8988T (cell line): ENCODE measurements at regions not wholly inside any gene's neighbourhood (a gene's known extent, or its start where the extent isn't known, plus 50 kb on each side); places are given as distances from the start of the nearest gene placed in this dataset.

Experiments used
- DNase-seq: peaks from one replicate; pipeline ENCODE4 v3.0.0; 2011

DNA sequence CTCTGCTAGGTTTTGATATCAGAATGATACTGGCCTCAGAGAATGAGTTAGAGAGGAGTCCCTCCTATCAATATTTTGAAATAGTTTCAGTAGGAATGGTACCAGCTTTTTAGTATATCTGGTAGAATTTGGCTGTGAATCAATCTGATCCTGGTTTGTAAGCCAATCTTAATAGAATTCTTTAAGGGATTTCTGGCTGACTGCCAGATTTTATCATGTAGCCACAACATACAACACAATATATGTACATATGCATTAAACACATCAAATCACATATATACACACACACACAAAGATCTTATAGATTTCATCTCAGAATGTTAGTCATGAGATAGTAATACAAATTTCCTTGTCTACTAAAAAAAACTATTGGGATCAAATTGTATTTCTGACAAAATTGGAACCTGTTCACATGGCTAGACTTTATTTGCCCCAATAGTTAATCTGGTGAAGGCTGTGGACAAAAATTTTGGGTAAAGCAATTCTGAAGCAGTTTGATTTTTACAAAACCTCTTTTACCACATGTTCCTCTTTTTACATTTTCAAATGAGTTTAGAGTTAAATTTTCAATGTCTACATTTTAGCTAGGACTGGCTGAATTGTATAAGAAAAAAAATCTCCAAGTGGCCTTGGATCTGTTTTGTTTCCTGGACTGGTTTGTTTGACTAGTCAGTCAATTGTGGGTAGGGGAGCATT, 151.7 kb downstream of the FASLG start:
- DNase-seq: no peak

GRCh38 chr1:172811694-172812093, 152.8 kb downstream of the FASLG start:
- no peak for DNase-seq

DNA sequence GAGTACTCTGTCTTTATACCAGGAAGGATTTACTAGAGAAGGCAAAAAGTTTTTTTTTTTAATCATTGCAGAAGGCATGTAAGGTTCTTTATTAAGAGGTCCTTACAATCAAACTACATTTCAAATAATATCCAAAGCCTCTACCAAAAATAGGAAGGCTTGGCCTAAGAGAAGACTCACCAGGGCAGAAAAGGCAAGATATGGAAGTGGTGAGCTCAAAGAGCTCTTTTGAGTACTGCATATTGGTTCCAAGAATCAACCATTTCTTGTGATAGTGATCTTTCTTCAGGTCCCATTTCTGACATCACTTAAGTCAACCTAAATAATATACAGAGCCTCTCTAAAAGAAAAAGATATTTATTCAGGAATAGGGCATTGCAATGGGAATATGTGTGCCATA, 153.2 kb downstream of the FASLG start:
- no peak for DNase-seq

- DNase-seq: no peak
Observed at GRCh38 chr1:172813330-172813729, 154.4 kb downstream of the FASLG start.

GRCh38 chr1:172814428-172814827, 155.5 kb downstream of the FASLG start:
- no peak for DNase-seq

GRCh38 chr1:172815740-172816139, 156.8 kb downstream of the FASLG start:
- no peak for DNase-seq

GRCh38 chr1:172818841-172819527, 160.1 kb downstream of the FASLG start:
- DNase-seq: no peak

DNA sequence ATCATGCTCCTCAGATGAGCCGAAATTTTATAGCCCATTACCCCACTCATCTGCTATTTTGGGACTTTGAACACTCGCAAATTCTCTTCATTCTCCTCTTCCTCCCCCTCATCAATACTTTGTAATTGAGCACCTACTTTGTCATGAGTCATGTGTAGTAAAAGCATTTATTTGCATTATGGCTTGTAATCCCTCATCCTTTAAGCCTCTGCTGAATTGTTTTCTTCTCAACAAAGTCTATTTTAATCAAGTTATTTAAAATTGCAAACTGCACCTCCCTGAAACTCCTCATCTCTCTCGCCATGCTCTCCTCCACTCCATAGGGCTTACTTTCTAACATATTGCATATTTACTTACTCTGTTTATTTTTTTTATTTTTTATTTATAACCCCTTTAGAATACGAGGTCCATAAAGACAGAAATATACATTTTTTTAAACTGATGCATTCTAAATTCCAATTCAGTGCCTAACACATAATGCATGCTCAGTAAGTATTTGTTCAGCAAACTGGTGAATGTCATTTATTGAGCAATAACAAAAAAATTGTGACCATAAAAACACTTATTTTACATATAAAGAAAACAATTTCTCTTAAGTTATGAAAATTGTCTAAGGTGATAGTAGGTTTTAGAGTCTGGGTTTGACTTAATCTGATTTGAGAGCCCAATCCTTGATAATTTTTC, 161.7 kb downstream of the FASLG start:
- no peak for DNase-seq

GRCh38 chr1:172821609-172822274, 162.8 kb downstream of the FASLG start:
- no peak for DNase-seq

DNA sequence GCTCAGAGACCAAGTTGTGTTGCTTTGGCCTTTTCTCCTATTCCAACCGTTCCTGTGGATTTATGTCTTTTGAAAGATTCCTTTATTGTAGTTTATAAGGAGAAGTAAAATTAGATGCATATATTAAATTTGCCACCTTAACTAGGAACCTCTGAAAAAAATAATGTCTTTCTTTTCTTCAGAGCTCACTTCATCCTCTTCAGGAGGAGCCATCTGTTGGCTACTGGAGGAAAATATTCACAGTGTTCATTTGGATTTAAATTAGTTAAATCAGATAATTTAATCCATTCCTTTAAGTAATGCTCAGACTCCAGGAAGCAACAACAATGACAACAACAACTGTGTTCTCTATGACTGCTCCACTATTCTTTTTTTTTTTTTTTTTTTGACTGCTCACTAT, 164.0 kb downstream of the FASLG start:
- no peak for DNase-seq

- no peak for DNase-seq
Observed at GRCh38 chr1:172823534-172823933, 164.6 kb downstream of the FASLG start.

DNA sequence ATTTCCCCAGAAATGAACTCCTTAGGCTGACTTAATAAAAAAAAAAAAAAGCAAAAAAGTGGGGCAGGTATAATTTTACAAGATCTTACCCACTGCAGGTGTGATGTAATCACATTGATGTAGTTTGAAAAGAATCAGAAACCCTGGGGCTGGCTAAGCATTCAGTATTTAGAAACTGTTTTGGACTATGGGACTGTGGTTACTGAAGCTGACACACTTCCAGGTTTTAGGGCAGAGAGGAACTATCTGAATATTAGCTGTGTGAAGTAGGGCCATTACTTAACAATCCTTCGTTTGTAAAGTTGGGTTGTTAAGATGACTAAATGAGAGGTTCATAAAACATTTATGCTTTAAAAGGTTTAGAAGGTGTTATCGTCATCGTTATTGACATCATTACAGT, 165.3 kb downstream of the FASLG start:
- no peak for DNase-seq

- DNase-seq: no peak
Observed at GRCh38 chr1:172826096-172826741, 167.3 kb downstream of the FASLG start.

GRCh38 chr1:172827301-172827700, 168.4 kb downstream of the FASLG start:
- no peak for DNase-seq

DNA sequence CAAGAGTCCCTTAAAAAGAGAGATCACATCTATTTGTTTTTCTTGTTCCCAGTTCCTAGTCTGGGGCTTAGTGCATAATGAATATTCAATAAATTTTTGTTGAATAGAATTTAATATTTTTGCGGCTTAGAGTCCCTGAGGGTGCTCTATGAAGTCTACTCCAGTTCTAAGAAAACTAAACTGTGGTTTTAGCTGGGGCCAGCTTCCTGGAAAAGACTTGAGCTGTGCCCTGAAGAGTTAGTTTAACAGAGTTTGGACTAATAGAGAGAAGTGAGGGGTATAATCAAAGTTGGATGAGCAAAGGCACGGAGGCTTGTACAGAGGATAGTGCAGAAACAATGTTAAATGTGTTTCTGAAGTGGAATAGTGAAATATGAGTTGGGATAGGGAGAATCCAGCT, 168.9 kb downstream of the FASLG start:
- DNase-seq: no peak

DNA sequence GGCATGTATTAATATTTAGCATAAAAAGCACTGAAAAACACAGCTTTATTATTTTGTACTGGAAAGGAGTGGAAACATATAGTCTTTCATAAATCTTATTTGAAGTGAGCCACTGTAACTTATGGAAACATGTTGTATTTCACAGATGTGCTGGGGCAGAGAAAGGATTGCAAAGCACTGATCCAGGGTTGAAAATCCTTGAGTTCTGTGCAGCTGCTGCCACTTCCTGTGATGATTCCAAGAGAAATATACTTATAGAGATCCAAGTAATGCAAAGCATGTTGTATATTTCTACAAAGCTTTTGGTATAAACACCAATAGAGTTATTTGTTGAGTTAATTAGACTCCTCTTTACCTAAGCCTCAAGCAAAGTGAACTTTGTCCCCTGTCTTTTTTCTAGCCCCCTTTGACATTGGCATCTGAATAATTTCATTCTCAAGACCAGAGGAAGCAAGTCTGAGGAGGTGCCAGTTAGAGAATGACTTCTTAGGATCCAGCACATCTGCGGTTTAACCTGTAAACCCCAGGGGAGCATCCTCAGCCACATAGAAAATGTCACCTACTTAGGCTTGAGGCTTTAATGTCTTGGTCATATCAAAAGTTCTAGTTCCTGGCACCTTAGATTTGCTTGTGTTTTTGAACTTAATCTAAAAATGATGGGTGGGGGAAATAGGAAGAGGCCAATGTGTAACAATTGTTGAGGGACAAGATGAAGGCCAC, 173.3 kb downstream of the FASLG start:
- DNase-seq: no peak

DNA sequence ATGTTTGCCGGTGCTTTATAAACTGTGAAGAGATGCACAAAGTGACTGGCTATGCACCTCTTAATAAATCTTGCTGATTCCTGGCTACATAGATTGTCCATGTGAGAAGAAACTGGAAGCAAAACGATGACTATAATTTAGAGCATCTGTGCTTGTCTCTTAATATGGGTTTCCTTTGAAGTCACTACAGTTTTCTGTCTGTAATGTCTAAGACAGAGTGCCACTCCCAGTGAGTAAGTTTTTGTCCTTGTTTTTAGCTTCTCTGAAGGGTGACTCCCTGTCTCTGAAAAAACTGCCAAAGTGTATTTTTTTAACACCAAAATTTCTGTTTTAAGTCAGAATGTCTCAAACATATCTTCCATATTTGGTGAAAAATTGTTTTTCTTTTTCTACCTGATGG, 175.1 kb downstream of the FASLG start:
- no peak for DNase-seq

- no peak for DNase-seq
Observed at GRCh38 chr1:172834609-172835008, 175.7 kb downstream of the FASLG start.

- no peak for DNase-seq
Observed at GRCh38 chr1:172835834-172836233, 176.9 kb downstream of the FASLG start.

DNA sequence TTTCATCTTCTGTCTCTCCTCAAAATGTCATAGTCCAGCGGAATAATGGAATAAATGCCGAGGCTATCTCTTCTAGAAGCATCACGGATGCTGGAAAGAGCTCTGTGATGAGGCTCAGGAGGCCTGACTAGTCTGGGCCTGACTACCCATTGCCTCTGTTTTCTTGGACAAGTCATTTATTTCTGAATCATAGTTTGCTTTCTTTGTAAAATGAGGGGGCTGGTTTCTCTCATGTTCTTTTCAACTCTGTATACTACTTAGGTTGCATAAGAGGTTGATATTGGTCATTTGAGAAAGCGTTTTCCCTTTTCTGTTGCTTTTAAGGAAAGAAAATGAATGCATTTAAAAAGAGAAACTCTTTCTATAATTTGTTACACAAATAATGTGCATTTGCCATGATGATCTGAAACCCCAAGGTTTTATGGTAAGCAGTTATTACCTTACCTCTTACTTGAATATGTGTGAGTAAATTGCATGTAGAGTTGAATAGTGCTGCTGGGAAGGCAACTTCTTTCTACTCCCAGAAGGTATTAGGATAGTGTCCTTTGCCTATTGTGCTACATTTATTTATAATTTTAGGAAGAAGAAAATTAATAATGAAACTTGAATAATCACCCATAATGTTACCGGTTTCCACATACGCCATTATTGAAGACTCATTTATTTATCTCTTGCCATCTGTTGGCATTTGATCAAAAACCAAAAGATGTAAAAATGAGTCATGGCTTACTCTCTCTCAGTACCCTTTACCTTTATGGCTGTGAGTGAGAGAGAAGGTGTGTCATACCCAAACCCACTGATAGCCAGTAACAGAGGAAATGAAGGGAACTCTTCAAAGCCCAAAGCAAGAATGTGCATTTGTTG, 179.1 kb downstream of the FASLG start:
- no peak for DNase-seq

- DNase-seq: no peak
Observed at GRCh38 chr1:172838680-172839313, 179.9 kb downstream of the FASLG start.
